Ishikawa (cell line): ENCODE measurements at regions not wholly inside any gene's neighbourhood (a gene's known extent, or its start where the extent isn't known, plus 50 kb on each side); places are given as distances from the start of the nearest gene placed in this dataset.

Experiments used
- CEBPB ChIP-seq: IDR thresholded peaks from 2 replicates; pipeline ENCODE4 v1.6.1; 2012
- CREB1 ChIP-seq: IDR thresholded peaks from 2 replicates; pipeline ENCODE4 v1.6.1; 2012; ENCODE audit warnings: low read depth
- EGR1 ChIP-seq: IDR thresholded peaks from 2 replicates; pipeline ENCODE4 v1.6.1; 2012
- EP300 ChIP-seq: IDR thresholded peaks from 2 replicates; pipeline ENCODE4 v1.6.1; 2012; ENCODE audit warnings: borderline replicate concordance
- FOXM1 ChIP-seq: IDR thresholded peaks from 2 replicates; pipeline ENCODE4 v1.6.1; 2012; ENCODE audit warnings: low read depth, borderline replicate concordance
- NFIC ChIP-seq: IDR thresholded peaks from 2 replicates; pipeline ENCODE4 v1.6.1; 2012
- RAD21 ChIP-seq: IDR thresholded peaks from 2 replicates; pipeline ENCODE4 v1.6.1; 2012; ENCODE audit warnings: low read depth
- TAF1 ChIP-seq: IDR thresholded peaks from 2 replicates; pipeline ENCODE4 v1.6.1; 2012; ENCODE audit warnings: low read depth, mild to moderate bottlenecking
- TCF12 ChIP-seq: IDR thresholded peaks from 2 replicates; pipeline ENCODE4 v1.6.1; 2012; ENCODE audit warnings: low read depth
- TEAD4 ChIP-seq: IDR thresholded peaks from 2 replicates; pipeline ENCODE4 v1.6.1; 2012
- YY1 ChIP-seq: IDR thresholded peaks from 2 replicates; pipeline ENCODE4 v1.6.1; 2012; ENCODE audit warnings: low read depth
- ZBTB7A ChIP-seq: IDR thresholded peaks from 2 replicates; pipeline ENCODE4 v1.6.1; 2012; ENCODE audit warnings: low read depth
- TF ChIP-seq, protein P1 (sequence below): IDR thresholded peaks from 2 replicates; pipeline ENCODE4 v1.6.1; 2012; ENCODE audit warnings: low read depth, mild to moderate bottlenecking
- TF ChIP-seq, protein P2 (sequence below): IDR thresholded peaks from 2 replicates; pipeline ENCODE4 v1.6.1; 2012
- TF ChIP-seq, protein P3 (sequence below): IDR thresholded peaks from 2 replicates; pipeline ENCODE4 v1.6.1; 2012

DNA sequence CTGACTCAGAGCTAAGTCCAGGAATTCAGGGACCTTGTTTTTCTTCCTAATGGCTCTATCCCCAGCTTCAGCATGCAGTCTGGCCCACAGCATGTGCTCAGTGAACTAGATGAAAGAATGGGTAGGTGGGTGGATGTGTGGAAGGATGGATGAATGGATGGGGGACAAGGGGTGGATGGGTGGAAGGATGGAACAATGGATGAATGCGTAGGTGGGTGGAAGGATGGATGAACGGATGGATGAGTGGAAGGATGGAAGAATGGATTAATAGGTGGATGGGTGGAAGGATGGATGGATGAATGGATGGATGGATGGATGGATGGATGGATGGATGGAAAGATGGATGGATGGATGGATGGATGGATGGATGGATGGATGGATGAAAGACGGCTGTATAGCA lies 79.7 kb upstream of the SFSWAP start:
- TF ChIP-seq TEAD4 (no peak), TCF12 (no peak), TAF1 (no peak), ZBTB7A (no peak), FOXM1 (no peak), CREB1 (no peak), NFIC (no peak), EGR1 (no peak), EP300 (no peak), YY1 (no peak), RAD21 (no peak), CEBPB (no peak)
- TF ChIP-seq, protein P1, sequence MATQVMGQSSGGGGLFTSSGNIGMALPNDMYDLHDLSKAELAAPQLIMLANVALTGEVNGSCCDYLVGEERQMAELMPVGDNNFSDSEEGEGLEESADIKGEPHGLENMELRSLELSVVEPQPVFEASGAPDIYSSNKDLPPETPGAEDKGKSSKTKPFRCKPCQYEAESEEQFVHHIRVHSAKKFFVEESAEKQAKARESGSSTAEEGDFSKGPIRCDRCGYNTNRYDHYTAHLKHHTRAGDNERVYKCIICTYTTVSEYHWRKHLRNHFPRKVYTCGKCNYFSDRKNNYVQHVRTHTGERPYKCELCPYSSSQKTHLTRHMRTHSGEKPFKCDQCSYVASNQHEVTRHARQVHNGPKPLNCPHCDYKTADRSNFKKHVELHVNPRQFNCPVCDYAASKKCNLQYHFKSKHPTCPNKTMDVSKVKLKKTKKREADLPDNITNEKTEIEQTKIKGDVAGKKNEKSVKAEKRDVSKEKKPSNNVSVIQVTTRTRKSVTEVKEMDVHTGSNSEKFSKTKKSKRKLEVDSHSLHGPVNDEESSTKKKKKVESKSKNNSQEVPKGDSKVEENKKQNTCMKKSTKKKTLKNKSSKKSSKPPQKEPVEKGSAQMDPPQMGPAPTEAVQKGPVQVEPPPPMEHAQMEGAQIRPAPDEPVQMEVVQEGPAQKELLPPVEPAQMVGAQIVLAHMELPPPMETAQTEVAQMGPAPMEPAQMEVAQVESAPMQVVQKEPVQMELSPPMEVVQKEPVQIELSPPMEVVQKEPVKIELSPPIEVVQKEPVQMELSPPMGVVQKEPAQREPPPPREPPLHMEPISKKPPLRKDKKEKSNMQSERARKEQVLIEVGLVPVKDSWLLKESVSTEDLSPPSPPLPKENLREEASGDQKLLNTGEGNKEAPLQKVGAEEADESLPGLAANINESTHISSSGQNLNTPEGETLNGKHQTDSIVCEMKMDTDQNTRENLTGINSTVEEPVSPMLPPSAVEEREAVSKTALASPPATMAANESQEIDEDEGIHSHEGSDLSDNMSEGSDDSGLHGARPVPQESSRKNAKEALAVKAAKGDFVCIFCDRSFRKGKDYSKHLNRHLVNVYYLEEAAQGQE = no peak
- TF ChIP-seq, protein P2, sequence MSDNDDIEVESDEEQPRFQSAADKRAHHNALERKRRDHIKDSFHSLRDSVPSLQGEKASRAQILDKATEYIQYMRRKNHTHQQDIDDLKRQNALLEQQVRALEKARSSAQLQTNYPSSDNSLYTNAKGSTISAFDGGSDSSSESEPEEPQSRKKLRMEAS = no peak
- TF ChIP-seq, protein P3, sequence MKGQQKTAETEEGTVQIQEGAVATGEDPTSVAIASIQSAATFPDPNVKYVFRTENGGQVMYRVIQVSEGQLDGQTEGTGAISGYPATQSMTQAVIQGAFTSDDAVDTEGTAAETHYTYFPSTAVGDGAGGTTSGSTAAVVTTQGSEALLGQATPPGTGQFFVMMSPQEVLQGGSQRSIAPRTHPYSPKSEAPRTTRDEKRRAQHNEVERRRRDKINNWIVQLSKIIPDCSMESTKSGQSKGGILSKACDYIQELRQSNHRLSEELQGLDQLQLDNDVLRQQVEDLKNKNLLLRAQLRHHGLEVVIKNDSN = no peak

DNA sequence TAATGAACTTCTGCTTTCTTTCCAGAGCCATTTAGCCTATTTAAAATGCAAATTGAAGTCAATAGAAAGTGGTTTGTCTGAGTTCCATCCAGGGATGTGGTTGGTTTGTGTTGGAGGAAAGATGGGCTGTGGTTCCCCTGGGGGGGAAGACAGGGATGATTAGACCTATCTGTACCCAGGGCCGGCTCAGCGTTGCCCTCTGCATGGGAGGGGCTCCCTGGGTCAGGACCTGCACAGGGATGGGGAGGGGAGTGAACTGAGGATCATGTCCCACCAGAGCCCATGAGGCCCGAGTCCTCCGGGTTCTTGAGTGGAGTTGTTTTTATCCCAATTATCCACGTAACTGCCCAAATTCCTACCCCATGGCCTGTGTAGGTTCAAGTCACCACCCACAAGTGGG lies 76.9 kb upstream of the SFSWAP start:
- TF ChIP-seq CREB1 (no peak), EP300 (no peak), TCF12 (no peak), YY1 (no peak), CEBPB (no peak), RAD21 (no peak), TAF1 (no peak), FOXM1 (no peak), ZBTB7A (no peak), TEAD4 (no peak), EGR1 (no peak), NFIC (no peak)
- TF ChIP-seq, protein P3 = no peak
- TF ChIP-seq, protein P1 = no peak
- TF ChIP-seq, protein P2 = no peak

DNA sequence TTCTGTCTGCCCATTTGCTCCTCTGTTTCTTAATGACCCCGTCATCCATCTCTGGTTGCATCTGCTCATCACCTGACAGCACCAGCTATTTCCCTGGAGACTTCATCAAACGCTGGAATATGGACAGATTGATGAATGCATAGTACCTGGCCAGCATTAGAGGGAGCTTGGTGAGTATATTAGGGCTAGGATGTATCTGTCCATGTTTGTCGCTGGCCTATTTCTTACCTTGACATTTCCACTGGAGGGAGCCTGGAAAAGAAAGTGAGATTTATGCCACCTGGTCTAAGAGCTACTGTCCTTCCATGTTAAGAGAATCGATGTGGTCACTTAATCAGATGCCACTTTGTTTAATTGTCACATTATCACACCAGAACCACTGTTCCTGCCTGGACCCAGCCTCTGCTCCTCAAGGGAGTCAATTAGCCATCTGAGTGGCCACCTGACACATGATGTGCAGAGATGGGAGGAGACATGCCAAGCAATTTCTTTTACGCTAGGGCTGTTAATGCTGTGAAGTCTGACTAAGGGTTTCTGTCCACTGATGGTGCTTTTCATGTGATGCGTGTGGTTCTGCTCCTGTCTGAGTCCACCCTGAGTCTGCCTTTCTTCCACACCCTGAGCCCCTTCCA lies 75.3 kb upstream of the SFSWAP start:
- no peak for TF ChIP-seq RAD21
- no peak for TF ChIP-seq EP300
- no peak for TF ChIP-seq ZBTB7A
- TF ChIP-seq TEAD4 = no peak
- TF ChIP-seq CREB1 = no peak
- TF ChIP-seq, protein P1 = no peak
- TF ChIP-seq TCF12 = no peak
- TF ChIP-seq YY1 = no peak
- no peak for TF ChIP-seq NFIC

DNA sequence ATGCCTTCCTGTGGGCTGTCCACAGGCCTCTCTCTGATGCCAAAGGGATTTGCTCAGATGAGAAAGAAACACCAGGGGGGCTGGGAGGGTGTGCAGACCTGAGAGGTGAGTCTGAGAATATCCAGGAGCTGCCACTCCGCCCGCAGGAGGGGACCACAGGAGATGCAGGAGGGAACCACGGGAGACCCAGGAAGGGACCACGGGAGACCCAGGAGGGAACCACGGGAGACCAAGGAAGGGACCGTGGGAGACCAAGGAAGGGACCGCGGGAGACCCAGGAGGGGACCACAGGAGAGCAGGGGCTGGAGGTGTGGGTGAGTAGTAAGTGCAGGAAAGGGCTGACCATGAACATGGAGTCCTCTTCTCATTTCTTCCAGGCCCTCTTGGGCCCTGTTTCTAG lies 74.6 kb upstream of the SFSWAP start:
- TF ChIP-seq NFIC (no peak), CEBPB (no peak), TCF12 (no peak)
- TF ChIP-seq, protein P1 = no peak
- TF ChIP-seq, protein P2 = no peak
